T-helper 2 cell treated with Interferon-gamma antibody and Interleukin-4, amounts not matched to agents 5 μg/mL and 100 μg/mL, for 36 hours (primary cell): ENCODE measurements at regions not wholly inside any gene's neighbourhood (a gene's known extent, or its start where the extent isn't known, plus 50 kb on each side); places are given as distances from the start of the nearest gene placed in this dataset.

Experiments used
- DNase-seq: peaks from one replicate; pipeline ENCODE4 v3.0.0; 2021; ENCODE audit warnings: low spot score
- H3K27ac Mint-ChIP-seq: one replicate; pipeline ENCODE4 v1.8.0; 2021; ENCODE audit warnings: mild to moderate bottlenecking, mixed read lengths
- H3K27me3 Mint-ChIP-seq: one replicate; pipeline ENCODE4 v1.8.0; 2021; ENCODE audit warnings: low read depth, mixed read lengths
- H3K36me3 Mint-ChIP-seq: one replicate; pipeline ENCODE4 v1.8.0; 2021; ENCODE audit warnings: low read depth, mixed read lengths
- H3K4me1 Mint-ChIP-seq: one replicate; pipeline ENCODE4 v1.8.0; 2021; ENCODE audit warnings: low read depth, mixed read lengths
- H3K4me3 Mint-ChIP-seq: one replicate; pipeline ENCODE4 v1.8.0; 2022; ENCODE audit warnings: mild to moderate bottlenecking, moderate library complexity, mixed read lengths
- H3K9me3 Mint-ChIP-seq: one replicate; pipeline ENCODE4 v1.8.0; 2021; ENCODE audit warnings: mixed read lengths

- DNase-seq: no peak
- H3K27ac Mint-ChIP-seq: no peak overlapping the region
- H3K9me3 Mint-ChIP-seq: no peaks in the 10 kb centered on the region
- H3K36me3 Mint-ChIP-seq: no peaks in the 10 kb centered on the region
- H3K4me1 Mint-ChIP-seq: no peaks in the 10 kb centered on the region
- no peak overlapping the region for H3K4me3 Mint-ChIP-seq
- H3K27me3 Mint-ChIP-seq: peaks cover 17% of the 10 kb centered on the region
Observed at GRCh38 chr10:90975096-90975495, 54.2 kb upstream of the ANKRD1 start.

GRCh38 chr10:90977162-90977854 lies 56.4 kb upstream of the ANKRD1 start:
- Mint-ChIP-seq H3K9me3 (no peaks in the 10 kb centered on the region), H3K4me3 (no peak overlapping the region), H3K27ac (no peak overlapping the region), H3K36me3 (no peaks in the 10 kb centered on the region), H3K4me1 (no peaks in the 10 kb centered on the region), H3K27me3 (peaks cover 13% of the 10 kb centered on the region)
- no peak for DNase-seq

- no peak for DNase-seq
- Mint-ChIP-seq H3K27me3 (peaks cover 13% of the 10 kb centered on the region), H3K9me3 (no peaks in the 10 kb centered on the region), H3K4me3 (no peak overlapping the region), H3K36me3 (no peaks in the 10 kb centered on the region), H3K27ac (no peak overlapping the region), H3K4me1 (no peaks in the 10 kb centered on the region)
Observed at GRCh38 chr10:90977855-90978486, 57.1 kb upstream of the ANKRD1 start.

DNA sequence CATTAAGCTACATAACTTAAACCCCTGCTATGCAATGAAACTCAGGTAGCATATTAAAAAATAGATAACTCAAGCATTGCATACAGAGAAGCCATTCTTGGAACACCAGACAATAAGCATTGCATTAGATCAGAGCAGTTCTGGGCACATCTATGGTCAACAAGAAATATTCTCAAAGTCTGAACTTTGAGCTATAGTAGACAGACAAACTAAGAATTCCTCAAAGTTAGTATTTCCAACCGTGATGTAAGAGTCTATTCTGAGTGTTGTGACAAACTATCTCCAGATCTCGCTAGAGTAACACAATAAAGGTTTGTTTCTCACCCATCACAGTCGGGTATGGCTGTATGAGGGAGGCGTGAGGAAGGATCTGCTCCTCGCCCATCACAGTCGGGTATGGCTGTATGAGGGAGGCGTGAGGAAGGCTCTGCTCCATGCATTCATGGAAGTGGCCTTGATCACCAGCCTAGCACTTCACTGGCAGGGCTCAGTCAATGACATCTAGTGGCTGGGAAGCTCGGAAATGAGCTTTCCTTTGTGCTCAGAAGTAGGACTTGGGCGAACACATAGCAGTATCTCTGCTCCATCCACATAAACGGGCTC lies 61.6 kb upstream of the ANKRD1 start:
- Mint-ChIP-seq H3K9me3 (no peaks in the 10 kb centered on the region), H3K27ac (no peak overlapping the region)

GRCh38 chr10:90983914-90984549 lies 63.1 kb upstream of the ANKRD1 start:
- H3K4me3 Mint-ChIP-seq: no peak overlapping the region
- H3K27ac Mint-ChIP-seq: no peak overlapping the region
- H3K27me3 Mint-ChIP-seq: no peaks in the 10 kb centered on the region
- H3K4me1 Mint-ChIP-seq: no peaks in the 10 kb centered on the region
- H3K9me3 Mint-ChIP-seq: no peaks in the 10 kb centered on the region
- DNase-seq: no peak
- no peaks in the 10 kb centered on the region for H3K36me3 Mint-ChIP-seq

More for the DNA sequence above, 61.6 kb upstream of the ANKRD1 start:
- DNase-seq: no peak
- no peak overlapping the region for H3K4me3 Mint-ChIP-seq
- no peaks in the 10 kb centered on the region for H3K27me3 Mint-ChIP-seq
- H3K4me1 Mint-ChIP-seq: no peaks in the 10 kb centered on the region
- H3K36me3 Mint-ChIP-seq: no peaks in the 10 kb centered on the region

DNA sequence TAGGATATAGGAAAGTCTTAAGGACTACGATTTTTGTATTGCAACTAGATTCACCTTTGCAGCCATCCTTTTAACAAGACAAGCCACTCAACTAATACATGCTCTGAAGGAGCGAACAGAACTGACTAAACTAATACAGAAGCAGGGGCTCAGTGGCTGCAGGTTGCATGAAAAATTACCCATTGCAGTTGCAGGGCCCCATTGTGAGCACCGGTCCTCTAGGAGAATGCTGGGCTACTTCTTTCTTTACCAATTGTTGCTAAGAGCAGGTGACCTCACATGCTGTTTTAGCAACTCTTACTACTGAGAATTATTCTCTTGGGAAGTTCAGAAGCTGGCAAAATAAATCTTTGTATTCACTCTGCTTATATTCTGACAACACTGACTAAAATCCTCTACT lies 64.0 kb upstream of the ANKRD1 start:
- H3K4me3 Mint-ChIP-seq: no peak overlapping the region
- no peak for DNase-seq
- H3K4me1 Mint-ChIP-seq: no peaks in the 10 kb centered on the region
- no peaks in the 10 kb centered on the region for H3K36me3 Mint-ChIP-seq
- H3K27me3 Mint-ChIP-seq: no peaks in the 10 kb centered on the region
- H3K9me3 Mint-ChIP-seq: no peaks in the 10 kb centered on the region
- H3K27ac Mint-ChIP-seq: no peak overlapping the region

- Mint-ChIP-seq H3K36me3 (no peaks in the 10 kb centered on the region), H3K27ac (no peak overlapping the region), H3K9me3 (no peaks in the 10 kb centered on the region), H3K4me3 (no peak overlapping the region), H3K27me3 (no peaks in the 10 kb centered on the region), H3K4me1 (no peaks in the 10 kb centered on the region)
- no peak for DNase-seq
Observed at GRCh38 chr10:90985321-90985933, 64.5 kb upstream of the ANKRD1 start.

DNA sequence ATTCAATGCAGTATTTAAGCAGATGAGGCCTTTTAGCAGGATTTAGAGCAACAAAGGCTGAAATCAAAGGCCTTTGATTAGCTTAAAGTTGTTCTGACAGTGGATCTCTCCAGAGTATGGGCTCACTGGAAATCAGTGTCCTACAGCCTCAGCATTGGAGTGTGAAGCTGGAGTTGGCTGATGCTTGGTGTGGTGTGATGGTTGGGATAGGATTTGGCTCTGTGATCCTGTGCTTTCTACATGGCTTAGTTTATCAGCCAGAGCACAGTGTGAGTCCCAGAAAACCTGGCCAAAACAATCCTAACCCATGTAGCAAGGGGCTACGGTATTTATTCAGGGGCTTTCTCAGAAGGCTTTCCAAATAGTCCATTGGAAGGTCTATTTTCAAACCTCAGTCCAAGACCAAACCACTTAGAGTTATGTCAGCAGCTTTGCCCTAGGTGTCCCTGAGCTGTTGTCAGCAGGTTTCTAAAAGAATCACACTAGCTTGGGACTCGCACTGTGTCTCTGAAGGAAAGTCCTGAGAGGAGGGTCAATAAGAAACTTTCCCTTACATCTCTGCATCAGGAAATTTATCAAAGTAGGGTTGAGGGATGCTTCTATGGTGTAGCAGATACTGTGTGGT lies 65.4 kb upstream of the ANKRD1 start:
- no peaks in the 10 kb centered on the region for H3K36me3 Mint-ChIP-seq
- H3K4me1 Mint-ChIP-seq: no peaks in the 10 kb centered on the region
- no peak overlapping the region for H3K27ac Mint-ChIP-seq
- no peaks in the 10 kb centered on the region for H3K27me3 Mint-ChIP-seq
- DNase-seq: no peak
- H3K4me3 Mint-ChIP-seq: no peak overlapping the region
- no peaks in the 10 kb centered on the region for H3K9me3 Mint-ChIP-seq

GRCh38 chr10:90986870-90987269 lies 66.0 kb upstream of the ANKRD1 start:
- H3K9me3 Mint-ChIP-seq: no peaks in the 10 kb centered on the region
- no peaks in the 10 kb centered on the region for H3K36me3 Mint-ChIP-seq
- DNase-seq: no peak
- no peak overlapping the region for H3K4me3 Mint-ChIP-seq
- H3K4me1 Mint-ChIP-seq: no peaks in the 10 kb centered on the region
- H3K27me3 Mint-ChIP-seq: no peaks in the 10 kb centered on the region
- H3K27ac Mint-ChIP-seq: no peak overlapping the region

DNA sequence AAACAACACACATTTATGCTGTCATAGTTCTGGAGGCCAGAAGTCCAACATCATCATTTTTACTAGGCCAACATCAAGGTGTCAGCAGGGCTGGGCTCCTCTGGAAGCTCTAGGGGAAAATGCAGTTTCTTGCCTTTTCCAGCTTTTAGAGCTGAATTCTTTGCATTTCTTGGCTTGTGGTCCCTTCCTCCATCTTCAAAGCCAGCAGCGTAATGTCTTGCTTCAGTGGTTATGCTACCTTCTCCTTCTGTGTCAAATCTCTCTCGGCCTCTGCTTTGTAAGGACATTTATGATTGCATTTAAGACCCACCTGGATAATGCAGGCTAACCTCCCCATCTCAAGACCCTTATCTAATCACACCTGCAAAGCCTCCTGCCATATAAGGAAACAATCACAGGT lies 66.5 kb upstream of the ANKRD1 start:
- no peak for DNase-seq
- Mint-ChIP-seq H3K27ac (no peak overlapping the region), H3K4me1 (no peaks in the 10 kb centered on the region), H3K36me3 (no peaks in the 10 kb centered on the region), H3K4me3 (no peak overlapping the region), H3K27me3 (no peaks in the 10 kb centered on the region), H3K9me3 (no peaks in the 10 kb centered on the region)

GRCh38 chr10:90988024-90988423 lies 67.1 kb upstream of the ANKRD1 start:
- H3K4me3 Mint-ChIP-seq: no peak overlapping the region
- no peaks in the 10 kb centered on the region for H3K9me3 Mint-ChIP-seq
- H3K4me1 Mint-ChIP-seq: no peaks in the 10 kb centered on the region
- no peaks in the 10 kb centered on the region for H3K36me3 Mint-ChIP-seq
- no peak overlapping the region for H3K27ac Mint-ChIP-seq
- DNase-seq: no peak
- H3K27me3 Mint-ChIP-seq: peaks cover 1% of the 10 kb centered on the region

- DNase-seq: no peak
- Mint-ChIP-seq H3K4me1 (no peaks in the 10 kb centered on the region), H3K36me3 (no peaks in the 10 kb centered on the region)
Observed at GRCh38 chr10:90988802-90989201, 67.9 kb upstream of the ANKRD1 start.

GRCh38 chr10:90989378-90989777 lies 68.5 kb upstream of the ANKRD1 start:
- no peak overlapping the region for H3K27ac Mint-ChIP-seq
- no peaks in the 10 kb centered on the region for H3K36me3 Mint-ChIP-seq
- no peak for DNase-seq
- H3K27me3 Mint-ChIP-seq: peaks cover 12% of the 10 kb centered on the region
- no peak overlapping the region for H3K4me3 Mint-ChIP-seq
- H3K4me1 Mint-ChIP-seq: no peaks in the 10 kb centered on the region
- no peaks in the 10 kb centered on the region for H3K9me3 Mint-ChIP-seq

More at GRCh38 chr10:90988802-90989201, 67.9 kb upstream of the ANKRD1 start:
- Mint-ChIP-seq H3K4me3 (no peak overlapping the region), H3K9me3 (no peaks in the 10 kb centered on the region), H3K27ac (no peak overlapping the region), H3K27me3 (peaks cover 6% of the 10 kb centered on the region)
